ENCODE measurements at regions not wholly inside any gene's neighbourhood (a gene's known extent, or its start where the extent isn't known, plus 50 kb on each side); places are given as distances from the start of the nearest gene placed in this dataset.

GRCh38 chr7:15834446-15834845, 148.0 kb upstream of the MEOX2 start:
- in situ Hi-C loops (cut with MboI): no loop called here
- CTCF ChIA-PET (ENCODE audit: low intra/inter-chr PET ratio): no interaction called here
- POLR2A ChIA-PET: no interaction called here
- no TSS peak for BruUV-seq (replicated peaks)
- Histone ChIP-seq H3K4me3 (no peak overlapping the region), H3K9ac (ENCODE audit: insufficient read depth in 1 of 2, low read depth in 2 of 2, low read length in 2 of 2) (no peak overlapping the region), H3K4me1 (replicated peaks in 1 of 2; ENCODE audit: control insufficient read depth in 2 of 2, insufficient read depth in 2 of 2, low read length in 2 of 2) (no peaks in the 10 kb centered on the region), H4K20me1 (replicated peaks; ENCODE audit: control insufficient read depth, insufficient read depth, low read length) (no peaks in the 10 kb centered on the region), H3K9me3 (replicated peaks; ENCODE audit: control insufficient read depth, insufficient read depth, low read depth, low read length) (no peaks in the 10 kb centered on the region; the same call in 1 of the 2 replicates), H3K27me3 (ENCODE audit: control insufficient read depth in 2 of 2, insufficient read depth in 2 of 2, low read length in 2 of 2) (no peaks in the 10 kb centered on the region), H3K27ac (ENCODE audit: extremely low read depth, low read depth, low read length) (no peak overlapping the region), H3K36me3 (ENCODE audit: control insufficient read depth, insufficient read depth, low read length) (no peaks in the 10 kb centered on the region), H3K4me2 (ENCODE audit: insufficient read depth, low read length) (no peak overlapping the region), H3K79me2 (ENCODE audit: control insufficient read depth, insufficient read depth, low read length) (no peaks in the 10 kb centered on the region), H3K9me1 (ENCODE audit: control insufficient read depth, insufficient read depth, low read length) (no peaks in the 10 kb centered on the region), H2AFZ (ENCODE audit: low read depth, low read length) (no peak overlapping the region)
- no peak for TF ChIP-seq MYC (IDR thresholded peaks at IDR 0.05; ENCODE audit: low read depth, low read length)
- no peak for TF ChIP-seq MYC (CRISPR knock-in tag; IDR thresholded peaks at IDR 0.05; ENCODE audit: borderline replicate concordance, low read depth)
- no peak for TF ChIP-seq NELFE (IDR thresholded peaks at IDR 0.05; ENCODE audit: insufficient read depth, insufficient read length)
- TF ChIP-seq ZNF75A (CRISPR knock-in tag; IDR thresholded peaks at IDR 0.05): no peak
- no peak for TF ChIP-seq E2F3 (CRISPR knock-in tag; IDR thresholded peaks at IDR 0.05)
- no peak for TF ChIP-seq SAFB2 (IDR thresholded peaks at IDR 0.05; ENCODE audit: borderline replicate concordance, low read depth, low read length, severe bottlenecking)
- FAIRE-seq: no peak
- intact Hi-C loops (cut with micrococcal nuclease): no loop called here
- DNase-seq (ENCODE audit: extremely low read depth in 1 of 4, low spot score in 3 of 4): no peak
- ATAC-seq: no peak

- no peaks in the 10 kb centered on the region for H3K27me3 ChIP-seq (ENCODE audit: control insufficient read depth in 2 of 2, insufficient read depth in 2 of 2, low read length in 2 of 2)
- H3K9ac ChIP-seq (ENCODE audit: insufficient read depth in 1 of 2, low read depth in 2 of 2, low read length in 2 of 2): no peak overlapping the region
- no peak for DNase-seq (ENCODE audit: extremely low read depth in 1 of 4, low spot score in 3 of 4)
- H3K79me2 ChIP-seq (ENCODE audit: control insufficient read depth, insufficient read depth, low read length): no peaks in the 10 kb centered on the region
- H3K4me1 ChIP-seq (replicated peaks in 1 of 2; ENCODE audit: control insufficient read depth in 2 of 2, insufficient read depth in 2 of 2, low read length in 2 of 2): no peaks in the 10 kb centered on the region
- H3K9me3 ChIP-seq (replicated peaks; ENCODE audit: control insufficient read depth, insufficient read depth, low read depth, low read length): no peaks in the 10 kb centered on the region; the same call in 1 of the 2 replicates
- in situ Hi-C loops (cut with MboI): no loop called here
- no peaks in the 10 kb centered on the region for H3K9me1 ChIP-seq (ENCODE audit: control insufficient read depth, insufficient read depth, low read length)
- no peaks in the 10 kb centered on the region for H3K36me3 ChIP-seq (ENCODE audit: control insufficient read depth, insufficient read depth, low read length)
- no peak overlapping the region for H3K27ac ChIP-seq (ENCODE audit: extremely low read depth, low read depth, low read length)
- ChIA-PET CTCF (ENCODE audit: low intra/inter-chr PET ratio) (no interaction called here), POLR2A (no interaction called here)
- ATAC-seq: no peak
- intact Hi-C loops (cut with micrococcal nuclease): no loop called here
- H4K20me1 ChIP-seq (replicated peaks; ENCODE audit: control insufficient read depth, insufficient read depth, low read length): no peaks in the 10 kb centered on the region
- WGBS (ENCODE audit: insufficient coverage, low coverage, missing lambda C conversion rate): 0% methylated on average over 1 of the region's 1 CpG
- no peak for FAIRE-seq
- H2AFZ ChIP-seq (ENCODE audit: low read depth, low read length): no peak overlapping the region
- no TSS peak for BruUV-seq (replicated peaks)
- H3K4me3 ChIP-seq: no peak overlapping the region
- no peak overlapping the region for H3K4me2 ChIP-seq (ENCODE audit: insufficient read depth, low read length)
- TF ChIP-seq ZNF75A (CRISPR knock-in tag; IDR thresholded peaks at IDR 0.05) (no peak), ZBTB7A (IDR thresholded peaks at IDR 0.05; ENCODE audit: borderline replicate concordance, control insufficient read depth, low read depth, low read length) (no peak), KLF6 (CRISPR knock-in tag; IDR thresholded peaks at IDR 0.05; ENCODE audit: borderline replicate concordance) (no peak), NR0B1 (IDR thresholded peaks at IDR 0.05; ENCODE audit: partially characterized antibody) (no peak), PRPF4 (IDR thresholded peaks at IDR 0.05; ENCODE audit: insufficient read depth, low read depth, low read length, poor library complexity, severe bottlenecking) (no peak), ZNF274 (IDR thresholded peaks at IDR 0.05; ENCODE audit: borderline replicate concordance, low read depth, low read length) (no peak)
- TF ChIP-seq, protein P1, sequence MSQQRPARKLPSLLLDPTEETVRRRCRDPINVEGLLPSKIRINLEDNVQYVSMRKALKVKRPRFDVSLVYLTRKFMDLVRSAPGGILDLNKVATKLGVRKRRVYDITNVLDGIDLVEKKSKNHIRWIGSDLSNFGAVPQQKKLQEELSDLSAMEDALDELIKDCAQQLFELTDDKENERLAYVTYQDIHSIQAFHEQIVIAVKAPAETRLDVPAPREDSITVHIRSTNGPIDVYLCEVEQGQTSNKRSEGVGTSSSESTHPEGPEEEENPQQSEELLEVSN (IDR thresholded peaks at IDR 0.05; ENCODE audit: borderline replicate concordance in 1 of 2, extremely low read depth in 1 of 2, insufficient read depth in 1 of 2, insufficient read length in 1 of 2, low read depth in 1 of 2, low read length in 1 of 2, poor library complexity in 1 of 2, severe bottlenecking in 1 of 2): no peak
Observed at GRCh38 chr7:15832996-15833395, 146.5 kb upstream of the MEOX2 start.
